ENCODE measurements at regions not wholly inside any gene's neighbourhood (a gene's known extent, or its start where the extent isn't known, plus 50 kb on each side); places are given as distances from the start of the nearest gene placed in this dataset.

DNA sequence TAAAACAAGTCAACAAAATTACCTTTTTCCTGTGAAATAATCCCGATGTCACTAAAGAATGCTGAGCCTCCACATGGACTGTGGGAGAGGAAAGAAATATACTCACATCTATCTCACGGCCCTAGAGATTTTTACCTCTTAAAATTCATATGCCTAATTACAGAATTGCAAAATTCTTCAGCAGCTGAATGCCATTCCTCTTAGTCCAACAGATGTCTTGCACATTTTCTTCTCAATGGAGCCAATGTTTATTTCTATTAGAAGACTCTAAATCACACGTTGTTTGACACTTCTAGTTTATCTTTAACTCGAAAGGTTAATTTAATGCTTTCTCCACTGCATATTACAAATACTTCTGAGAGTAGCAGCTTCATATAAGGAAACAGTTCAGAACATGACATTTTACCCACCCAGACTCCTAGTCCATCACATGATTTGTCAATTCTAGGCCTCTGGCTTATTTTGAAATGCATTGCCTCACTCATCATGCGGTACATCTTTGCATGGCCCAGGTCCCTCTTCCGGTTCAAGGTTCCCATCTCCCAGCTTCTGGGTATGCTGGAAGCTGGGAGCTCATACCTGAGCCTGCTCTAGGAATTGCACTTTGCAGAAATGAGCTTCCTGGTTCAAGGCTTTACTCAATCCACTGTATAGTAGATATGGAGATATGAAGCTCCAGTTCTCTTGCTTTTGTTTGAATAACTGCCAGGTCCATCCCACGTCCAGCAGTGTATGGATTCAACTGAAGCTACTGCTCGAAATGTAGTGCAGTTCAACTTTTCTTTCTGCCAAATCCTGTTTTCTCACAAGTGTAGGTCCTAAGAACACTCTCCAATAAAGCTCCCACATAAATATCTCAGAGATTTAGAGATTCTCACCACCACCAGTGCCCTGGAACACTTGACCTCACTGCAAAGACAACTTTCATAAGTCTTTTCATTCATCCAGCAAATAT lies 306.2 kb downstream of the GPR37 start:
- Histone ChIP-seq H3K36me3 (no peaks in the 10 kb centered on the region), H3K27ac (no peak overlapping the region), H3K4me1 (no peaks in the 10 kb centered on the region), H3K27me3 (no peaks in the 10 kb centered on the region), H3K9me3 (no peaks in the 10 kb centered on the region), H3K4me3 (no peak overlapping the region)
- no peak for DNase-seq (ENCODE audit: extremely low spot score in 2 of 2)
- intact Hi-C loops (cut with DNase I): no loop called here
- TF ChIP-seq POLR2AphosphoS5 (IDR thresholded peaks at IDR 0.05; ENCODE audit: insufficient read depth in 1 of 2, low read depth in 1 of 2) (no peak), POLR2A (IDR thresholded peaks at IDR 0.05) (no peak)
- TF ChIP-seq, protein P1, sequence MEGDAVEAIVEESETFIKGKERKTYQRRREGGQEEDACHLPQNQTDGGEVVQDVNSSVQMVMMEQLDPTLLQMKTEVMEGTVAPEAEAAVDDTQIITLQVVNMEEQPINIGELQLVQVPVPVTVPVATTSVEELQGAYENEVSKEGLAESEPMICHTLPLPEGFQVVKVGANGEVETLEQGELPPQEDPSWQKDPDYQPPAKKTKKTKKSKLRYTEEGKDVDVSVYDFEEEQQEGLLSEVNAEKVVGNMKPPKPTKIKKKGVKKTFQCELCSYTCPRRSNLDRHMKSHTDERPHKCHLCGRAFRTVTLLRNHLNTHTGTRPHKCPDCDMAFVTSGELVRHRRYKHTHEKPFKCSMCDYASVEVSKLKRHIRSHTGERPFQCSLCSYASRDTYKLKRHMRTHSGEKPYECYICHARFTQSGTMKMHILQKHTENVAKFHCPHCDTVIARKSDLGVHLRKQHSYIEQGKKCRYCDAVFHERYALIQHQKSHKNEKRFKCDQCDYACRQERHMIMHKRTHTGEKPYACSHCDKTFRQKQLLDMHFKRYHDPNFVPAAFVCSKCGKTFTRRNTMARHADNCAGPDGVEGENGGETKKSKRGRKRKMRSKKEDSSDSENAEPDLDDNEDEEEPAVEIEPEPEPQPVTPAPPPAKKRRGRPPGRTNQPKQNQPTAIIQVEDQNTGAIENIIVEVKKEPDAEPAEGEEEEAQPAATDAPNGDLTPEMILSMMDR (IDR thresholded peaks at IDR 0.05): no peak

DNA sequence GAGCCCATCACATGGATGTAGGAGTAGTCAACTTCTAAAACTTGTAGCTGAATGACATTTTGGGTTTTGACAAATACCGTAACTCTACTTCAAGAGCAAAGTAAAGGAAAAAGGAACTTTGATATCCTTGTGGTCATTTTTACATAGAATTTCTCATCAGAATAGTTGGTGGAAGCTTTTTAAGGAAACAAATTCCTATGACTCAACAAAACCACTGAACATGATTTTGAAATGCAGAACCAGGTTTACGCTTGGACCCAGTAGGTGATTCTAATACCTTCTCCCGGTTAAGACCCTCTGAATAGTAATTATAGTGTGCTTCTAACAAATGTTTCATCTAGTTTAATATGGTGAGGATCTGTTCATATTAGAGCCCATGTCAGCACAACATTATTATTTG lies 307.8 kb downstream of the GPR37 start:
- Histone ChIP-seq H3K27me3 (no peaks in the 10 kb centered on the region), H3K4me3 (no peak overlapping the region), H3K9me3 (no peaks in the 10 kb centered on the region), H3K36me3 (no peaks in the 10 kb centered on the region), H3K27ac (no peak overlapping the region), H3K4me1 (no peaks in the 10 kb centered on the region)
- intact Hi-C loops (cut with DNase I): no loop called here
- DNase-seq (ENCODE audit: extremely low spot score in 2 of 2): no peak
- TF ChIP-seq POLR2AphosphoS5 (IDR thresholded peaks at IDR 0.05; ENCODE audit: insufficient read depth in 1 of 2, low read depth in 1 of 2) (no peak), POLR2A (IDR thresholded peaks at IDR 0.05) (no peak)
- TF ChIP-seq, protein P1 (IDR thresholded peaks at IDR 0.05): no peak

DNA sequence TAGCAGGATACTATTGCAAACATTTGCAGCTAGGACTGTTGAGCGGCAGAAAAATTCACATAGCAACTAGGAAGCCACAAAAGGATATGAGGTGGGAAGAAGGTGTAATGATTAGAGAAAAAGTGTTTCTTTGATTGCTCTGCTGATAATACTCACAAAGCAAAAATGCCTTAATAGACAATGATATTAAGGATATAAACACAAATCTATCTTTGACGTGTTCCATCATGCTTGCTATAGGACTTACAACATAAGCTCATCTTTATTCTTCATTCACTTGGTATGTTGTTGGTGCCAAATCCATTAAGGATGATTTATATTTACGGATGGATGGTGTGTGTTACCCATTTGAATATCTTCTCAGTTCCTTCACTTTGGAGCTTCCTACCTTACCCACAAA lies 309.3 kb downstream of the GPR37 start:
- no peaks in the 10 kb centered on the region for H3K9me3 ChIP-seq
- no peaks in the 10 kb centered on the region for H3K27me3 ChIP-seq
- no peaks in the 10 kb centered on the region for H3K36me3 ChIP-seq
- no peak for DNase-seq (ENCODE audit: extremely low spot score in 2 of 2)
- no peaks in the 10 kb centered on the region for H3K4me1 ChIP-seq
- intact Hi-C loops (cut with DNase I): no loop called here
- H3K27ac ChIP-seq: no peak overlapping the region
- no peak for TF ChIP-seq POLR2A (IDR thresholded peaks at IDR 0.05)
- no peak for TF ChIP-seq POLR2AphosphoS5 (IDR thresholded peaks at IDR 0.05; ENCODE audit: insufficient read depth in 1 of 2, low read depth in 1 of 2)
- TF ChIP-seq, protein P1 (IDR thresholded peaks at IDR 0.05): no peak
- no peak overlapping the region for H3K4me3 ChIP-seq

DNA sequence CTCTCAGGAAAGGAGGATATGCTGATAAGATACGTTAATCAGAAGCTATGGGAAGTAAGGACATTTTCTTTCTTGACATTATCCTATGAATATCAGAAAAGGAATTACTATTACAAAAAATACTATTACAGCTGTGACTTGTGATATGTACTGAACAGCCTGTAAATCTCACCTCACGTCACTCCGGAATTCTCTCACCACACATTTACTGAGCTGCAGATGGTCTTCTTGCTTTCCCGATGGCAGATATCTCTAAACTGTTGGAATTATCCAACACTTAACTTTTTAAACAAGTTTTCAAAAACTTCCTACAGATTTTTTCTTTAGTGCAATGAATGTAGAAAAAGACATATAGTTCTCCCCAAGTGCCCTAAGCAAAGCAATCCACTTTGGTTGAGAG lies 313.4 kb downstream of the GPR37 start:
- no peak for DNase-seq (ENCODE audit: extremely low spot score in 2 of 2)
- H3K36me3 ChIP-seq: no peaks in the 10 kb centered on the region
- no peak overlapping the region for H3K27ac ChIP-seq
- intact Hi-C loops (cut with DNase I): no loop called here
- no peaks in the 10 kb centered on the region for H3K27me3 ChIP-seq
- TF ChIP-seq, protein P1 (IDR thresholded peaks at IDR 0.05): no peak
- TF ChIP-seq POLR2A (IDR thresholded peaks at IDR 0.05) (no peak), POLR2AphosphoS5 (IDR thresholded peaks at IDR 0.05; ENCODE audit: insufficient read depth in 1 of 2, low read depth in 1 of 2) (no peak)
- no peaks in the 10 kb centered on the region for H3K4me1 ChIP-seq
- no peak overlapping the region for H3K4me3 ChIP-seq
- H3K9me3 ChIP-seq: no peaks in the 10 kb centered on the region

DNA sequence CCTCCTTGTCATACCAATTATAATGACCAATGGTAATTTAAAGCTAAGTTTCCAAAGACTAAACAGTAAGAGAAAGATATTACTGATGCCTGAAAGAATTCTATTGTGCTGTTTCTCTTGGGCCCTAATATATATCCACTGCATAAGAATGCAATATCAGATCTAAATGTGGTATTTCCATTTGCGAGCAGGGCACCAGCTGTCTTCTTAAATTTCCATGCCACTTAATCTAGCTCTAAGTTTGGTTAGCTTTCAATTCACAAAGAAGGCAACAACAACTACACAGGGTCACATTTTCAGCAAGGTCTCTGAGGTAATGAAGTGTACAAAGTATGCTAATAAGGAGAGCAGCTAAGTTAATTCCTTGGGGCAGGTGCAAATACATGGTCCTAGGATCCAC lies 315.7 kb downstream of the GPR37 start:
- Histone ChIP-seq H3K36me3 (no peaks in the 10 kb centered on the region), H3K27me3 (no peaks in the 10 kb centered on the region), H3K27ac (no peak overlapping the region), H3K9me3 (no peaks in the 10 kb centered on the region), H3K4me3 (no peak overlapping the region), H3K4me1 (no peaks in the 10 kb centered on the region)
- intact Hi-C loops (cut with DNase I): no loop called here
- no peak for TF ChIP-seq POLR2A (IDR thresholded peaks at IDR 0.05)
- TF ChIP-seq, protein P1 (IDR thresholded peaks at IDR 0.05): no peak
- TF ChIP-seq POLR2AphosphoS5 (IDR thresholded peaks at IDR 0.05; ENCODE audit: insufficient read depth in 1 of 2, low read depth in 1 of 2): no peak
- no peak for DNase-seq (ENCODE audit: extremely low spot score in 2 of 2)

All from vagina (tissue), 2 donors.